Brain microvascular endothelial cell (primary cell): ENCODE measurements at regions not wholly inside any gene's neighbourhood (a gene's known extent, or its start where the extent isn't known, plus 50 kb on each side); places are given as distances from the start of the nearest gene placed in this dataset.
A peak's percentile ranks its signal among the peaks of the same experiment; 100 is the strongest.

Experiments used
- DNase-seq: peaks from one replicate; pipeline ENCODE4 v3.0.0-alpha.2; 2020
- H3K27ac ChIP-seq: fragments of 250-450 bp; sonication (Bioruptor Pico); 2 replicates; pipeline ENCODE4 v1.5.1; 2020; ENCODE audit warnings: mild to moderate bottlenecking, moderate library complexity
- H3K27me3 ChIP-seq: fragments of 250-450 bp; sonication (Bioruptor Pico); replicated peaks from 2 replicates; pipeline ENCODE4 v1.5.1; 2020; ENCODE audit warnings: mild to moderate bottlenecking
- H3K36me3 ChIP-seq: fragments of 250-450 bp; sonication (Bioruptor Pico); replicated peaks from 2 replicates; pipeline ENCODE4 v1.5.1; 2020; ENCODE audit warnings: mild to moderate bottlenecking
- H3K4me3 ChIP-seq: 2 replicates; pipeline ENCODE4 v1.5.1; 2011; ENCODE audit warnings: low read depth, mild to moderate bottlenecking, control low read depth, low read length, moderate library complexity
- in situ Hi-C: cut with HindIII; loops from 2 replicates; pipeline ENCODE4 v1.10.0; 2017; ENCODE audit warnings: low sequenced_read_pairs, low pct_ligation_motif_present
- TF ChIP-seq, protein P1 (sequence below): IDR thresholded peaks from 2 replicates; pipeline ENCODE4 v1.5.1; 2011; ENCODE audit warnings: low read depth, mild to moderate bottlenecking, moderate library complexity, low read length, control low read depth, inconsistent platforms; ENCODE audit errors: missing control alignments

DNA sequence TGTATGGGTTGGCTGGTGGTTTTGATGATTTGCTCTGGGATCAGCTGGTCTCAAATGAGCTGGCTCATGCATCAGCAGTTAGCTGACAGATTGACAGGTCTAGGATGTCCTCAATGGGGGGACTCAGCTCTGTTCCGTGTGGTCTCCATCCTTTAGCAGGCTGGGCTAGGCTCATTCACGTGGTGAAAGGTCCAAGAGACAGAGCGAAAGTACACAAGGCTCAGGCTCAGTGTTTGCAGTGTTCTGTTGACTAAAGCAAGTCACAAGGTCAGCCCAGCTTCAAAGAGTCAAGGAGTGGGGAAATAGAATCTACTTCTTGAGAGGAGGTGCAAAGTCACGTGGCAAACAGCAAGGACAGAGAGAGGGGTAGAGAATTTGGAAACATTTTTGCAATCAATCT is 126.5 kb upstream of the CMC1 start:
- H3K36me3 ChIP-seq = no peaks in the 10 kb centered on the region
- in situ Hi-C loops = no loop called here
- no peaks in the 10 kb centered on the region for H3K27me3 ChIP-seq
- H3K27ac ChIP-seq = no peak overlapping the region
- H3K4me3 ChIP-seq = no peak overlapping the region
- TF ChIP-seq, protein P1, sequence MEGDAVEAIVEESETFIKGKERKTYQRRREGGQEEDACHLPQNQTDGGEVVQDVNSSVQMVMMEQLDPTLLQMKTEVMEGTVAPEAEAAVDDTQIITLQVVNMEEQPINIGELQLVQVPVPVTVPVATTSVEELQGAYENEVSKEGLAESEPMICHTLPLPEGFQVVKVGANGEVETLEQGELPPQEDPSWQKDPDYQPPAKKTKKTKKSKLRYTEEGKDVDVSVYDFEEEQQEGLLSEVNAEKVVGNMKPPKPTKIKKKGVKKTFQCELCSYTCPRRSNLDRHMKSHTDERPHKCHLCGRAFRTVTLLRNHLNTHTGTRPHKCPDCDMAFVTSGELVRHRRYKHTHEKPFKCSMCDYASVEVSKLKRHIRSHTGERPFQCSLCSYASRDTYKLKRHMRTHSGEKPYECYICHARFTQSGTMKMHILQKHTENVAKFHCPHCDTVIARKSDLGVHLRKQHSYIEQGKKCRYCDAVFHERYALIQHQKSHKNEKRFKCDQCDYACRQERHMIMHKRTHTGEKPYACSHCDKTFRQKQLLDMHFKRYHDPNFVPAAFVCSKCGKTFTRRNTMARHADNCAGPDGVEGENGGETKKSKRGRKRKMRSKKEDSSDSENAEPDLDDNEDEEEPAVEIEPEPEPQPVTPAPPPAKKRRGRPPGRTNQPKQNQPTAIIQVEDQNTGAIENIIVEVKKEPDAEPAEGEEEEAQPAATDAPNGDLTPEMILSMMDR = no peak
- no peak for DNase-seq

- no peaks in the 10 kb centered on the region for H3K36me3 ChIP-seq
- in situ Hi-C loops = no loop called here
- H3K27ac ChIP-seq = no peak overlapping the region
- H3K4me3 ChIP-seq = no peak overlapping the region
- DNase-seq = no peak
- no peaks in the 10 kb centered on the region for H3K27me3 ChIP-seq
- TF ChIP-seq, protein P1 = no peak
These were observed 126.1 kb upstream of the CMC1 start for GRCh38 chr3:28115316-28115715.

- in situ Hi-C loops = no loop called here
These were observed 123.8 kb upstream of the CMC1 start for GRCh38 chr3:28117598-28117997.

DNA sequence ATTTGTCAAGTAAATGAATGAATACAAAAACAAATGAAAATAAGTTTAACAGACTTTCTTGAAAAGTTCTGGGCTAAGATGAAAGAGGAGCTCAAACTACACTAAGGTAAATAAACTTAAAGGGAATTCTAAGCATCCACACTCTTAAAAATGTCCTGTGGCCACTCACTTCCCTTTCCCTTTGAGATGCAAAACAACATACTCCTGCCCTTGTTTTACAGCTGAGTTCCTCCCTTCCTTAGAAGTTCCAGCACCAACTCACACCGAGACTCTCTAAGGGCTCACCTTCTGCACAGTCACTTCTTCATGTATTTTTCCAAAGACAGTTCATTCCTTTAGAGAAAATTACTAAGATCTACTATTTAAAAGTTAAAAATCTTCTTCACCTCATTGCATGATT is 123.3 kb upstream of the CMC1 start:
- DNase-seq = no peak
- no peaks in the 10 kb centered on the region for H3K27me3 ChIP-seq
- no peak overlapping the region for H3K4me3 ChIP-seq
- TF ChIP-seq, protein P1 = no peak
- H3K27ac ChIP-seq = no peak overlapping the region
- in situ Hi-C loops = no loop called here
- no peaks in the 10 kb centered on the region for H3K36me3 ChIP-seq

More at GRCh38 chr3:28117598-28117997, 123.8 kb upstream of the CMC1 start:
- Histone ChIP-seq H3K27ac (no peak overlapping the region), H3K36me3 (no peaks in the 10 kb centered on the region), H3K4me3 (no peak overlapping the region), H3K27me3 (no peaks in the 10 kb centered on the region)
- TF ChIP-seq, protein P1 = no peak
- no peak for DNase-seq

DNA sequence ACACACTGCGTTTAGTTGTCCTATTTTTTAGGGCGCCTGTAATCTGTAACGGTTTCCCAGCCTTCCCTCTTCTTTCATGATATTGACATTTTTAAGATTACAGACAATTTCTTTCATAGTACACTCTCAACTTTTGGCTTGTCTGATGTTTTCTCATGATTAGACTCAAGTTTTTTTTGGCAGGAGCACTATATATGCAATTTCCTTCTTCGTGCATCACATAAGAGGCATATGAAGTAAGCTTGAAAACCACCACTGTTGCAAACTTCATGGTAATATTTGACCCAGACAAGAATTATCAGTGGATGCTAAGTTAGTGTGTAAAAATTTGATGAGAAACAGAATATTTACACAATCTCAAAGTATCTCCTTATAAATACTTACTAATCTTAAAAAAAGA is 119.2 kb upstream of the CMC1 start:
- in situ Hi-C loops = no loop called here
- peak overlapping the region; percentile 53 for H3K27ac ChIP-seq
- no peaks in the 10 kb centered on the region for H3K27me3 ChIP-seq
- peak; percentile 69 for DNase-seq
- no peaks in the 10 kb centered on the region for H3K36me3 ChIP-seq
- H3K4me3 ChIP-seq = no peak overlapping the region
- TF ChIP-seq, protein P1 = no peak

- no peak overlapping the region for H3K27ac ChIP-seq
These were observed 116.5 kb upstream of the CMC1 start for GRCh38 chr3:28124882-28125281.

More at GRCh38 chr3:28124882-28125281, 116.5 kb upstream of the CMC1 start:
- H3K27me3 ChIP-seq = no peaks in the 10 kb centered on the region
- no peak overlapping the region for H3K4me3 ChIP-seq
- DNase-seq = no peak
- H3K36me3 ChIP-seq = no peaks in the 10 kb centered on the region
- in situ Hi-C loops = no loop called here
- TF ChIP-seq, protein P1 = no peak
